ENCODE measurements at regions not wholly inside any gene's neighbourhood (a gene's known extent, or its start where the extent isn't known, plus 50 kb on each side); places are given as distances from the start of the nearest gene placed in this dataset.
"Not testable (repeated sequence)": the region's sequence is repeated elsewhere in the genome, so short reads cannot be mapped to it uniquely, and the experiment has no call there.

DNA sequence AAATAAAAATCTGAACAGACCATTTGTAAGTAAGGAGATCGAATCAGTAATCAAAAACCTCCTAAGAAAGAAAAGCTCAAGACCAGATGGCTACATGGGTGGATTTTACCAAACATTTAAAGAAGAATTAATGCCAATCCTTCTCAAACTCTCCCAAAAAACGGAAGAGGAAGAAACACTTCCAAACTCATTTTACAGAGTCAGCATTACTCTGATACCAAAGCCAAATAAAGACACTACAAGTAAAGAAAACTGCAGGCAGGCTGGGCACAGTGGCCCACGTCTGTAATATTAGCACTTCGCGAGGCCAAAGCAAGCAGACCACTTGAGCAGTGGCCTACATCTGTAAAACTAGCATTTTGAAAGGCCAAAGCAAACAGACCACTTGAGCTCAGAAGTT lies 159.8 kb downstream of the DPY19L2 start:
- no peak for DNase-seq (ENCODE audit: low read depth)

DNA sequence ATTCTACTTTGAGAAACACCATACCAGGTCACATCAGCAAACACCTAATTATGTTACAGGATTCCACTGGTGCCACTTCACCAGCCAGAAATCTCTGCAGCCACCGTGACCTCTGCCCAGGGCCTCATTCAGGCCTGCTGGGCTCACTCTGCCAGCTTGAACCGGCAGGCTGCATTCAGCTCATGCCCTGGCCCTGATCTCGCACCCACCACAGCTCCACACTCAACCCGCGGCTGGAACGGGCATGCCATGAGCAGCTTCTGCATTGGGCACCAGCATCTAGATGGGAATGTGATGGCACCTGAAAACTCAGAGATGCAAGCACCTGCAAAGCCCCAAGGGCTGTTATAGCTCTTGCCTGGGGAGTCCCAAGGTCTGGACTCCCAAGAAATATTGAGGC lies 168.7 kb downstream of the DPY19L2 start:
- no peak for DNase-seq (ENCODE audit: low read depth)

DNA sequence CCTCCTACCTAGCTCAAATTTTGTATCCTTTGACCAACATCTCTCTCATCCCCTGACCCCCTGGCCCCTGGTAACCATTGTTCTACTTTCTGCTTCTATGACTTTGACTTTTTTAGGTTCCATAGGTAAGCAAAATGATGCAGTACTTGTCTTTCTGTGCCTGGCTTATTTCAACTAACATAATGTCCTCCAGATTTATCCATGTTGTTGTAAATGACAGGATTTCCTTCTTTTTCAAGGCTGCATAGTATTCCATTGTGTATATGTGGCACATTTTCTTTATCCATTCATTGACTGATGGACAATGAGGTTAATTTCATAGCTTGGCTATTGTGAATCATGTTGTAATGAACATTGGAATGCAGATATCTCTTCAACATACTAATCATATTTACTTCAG lies 170.1 kb downstream of the DPY19L2 start:
- no peak for DNase-seq (ENCODE audit: low read depth)

DNA sequence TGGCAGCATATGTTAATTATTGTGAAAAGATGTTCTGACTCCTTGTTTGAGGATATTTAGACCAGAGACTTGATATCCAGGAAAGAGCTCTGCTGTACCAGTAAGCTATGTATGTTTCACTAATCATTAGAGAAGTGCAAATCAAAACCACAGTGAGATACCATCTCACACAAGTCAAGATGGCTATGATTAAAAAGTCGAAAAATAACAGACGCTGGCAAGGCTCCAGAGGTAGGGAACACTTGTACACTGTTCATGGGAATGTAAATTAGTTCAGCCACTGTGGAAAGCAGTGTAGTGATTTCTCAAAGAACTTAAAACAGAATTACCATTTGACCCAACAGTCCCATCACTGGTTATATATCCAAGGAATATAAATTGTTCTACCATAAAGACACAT lies 171.6 kb downstream of the DPY19L2 start:
- DNase-seq (ENCODE audit: low read depth): peak; percentile 13

DNA sequence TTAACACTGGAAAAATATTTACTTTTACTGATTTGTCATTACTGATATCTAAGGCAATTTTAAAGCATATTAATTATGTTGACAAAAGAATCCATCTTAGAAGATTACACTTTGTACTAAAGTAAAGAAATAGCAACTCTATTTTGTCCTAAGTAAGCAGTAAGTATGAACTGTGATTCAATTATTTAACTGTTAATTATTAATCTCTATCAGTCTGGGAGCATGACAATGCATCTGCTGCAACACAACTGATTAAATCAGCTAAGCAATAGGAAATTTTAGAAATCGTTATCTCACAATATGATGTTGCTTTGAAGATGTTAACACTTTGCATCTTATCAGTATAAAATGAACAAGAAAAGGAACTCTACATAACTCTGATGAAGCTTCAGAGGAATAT lies 172.3 kb downstream of the DPY19L2 start:
- DNase-seq (ENCODE audit: low read depth): peak; percentile 66

DNA sequence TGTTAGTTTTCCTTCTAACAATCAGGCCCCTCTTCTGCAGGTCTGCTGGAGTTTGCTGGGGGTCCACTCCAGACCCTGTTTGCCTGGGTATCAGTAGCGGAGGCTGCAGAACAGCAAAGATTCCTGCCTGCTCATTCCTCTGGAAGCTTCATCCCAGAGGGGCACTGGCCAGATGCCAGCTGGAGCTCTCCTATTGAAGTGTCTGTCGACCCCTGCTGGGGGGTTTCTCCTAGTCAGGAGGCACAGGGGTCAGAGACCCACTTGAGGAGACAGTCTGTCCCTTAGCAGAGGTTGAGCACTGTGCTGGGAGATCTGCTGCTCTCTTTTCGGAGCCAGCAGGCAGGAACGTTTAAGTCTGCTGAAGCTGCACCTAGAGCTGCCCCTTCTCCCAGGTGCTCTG lies 174.9 kb downstream of the DPY19L2 start:
- DNase-seq (ENCODE audit: low read depth): not testable (repeated sequence)

DNA sequence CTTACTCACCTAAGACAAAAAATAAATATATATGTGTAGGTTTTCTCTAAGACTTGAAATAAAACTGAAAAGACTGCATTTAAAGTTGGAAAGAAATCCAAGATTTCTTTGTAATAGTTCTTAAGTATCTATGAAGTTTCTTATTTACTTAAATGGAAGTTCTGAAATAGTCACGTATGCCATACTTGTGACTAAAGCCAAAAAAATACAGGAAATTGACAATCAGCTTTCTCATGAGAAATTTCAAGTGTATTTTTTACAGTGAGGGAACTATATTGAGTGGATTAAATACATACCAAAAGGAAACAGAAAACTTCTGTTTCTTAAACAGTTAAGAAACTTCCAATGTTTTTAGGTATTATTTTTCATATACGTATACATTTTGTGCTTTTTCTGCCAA lies 188.1 kb downstream of the DPY19L2 start:
- DNase-seq (ENCODE audit: low read depth): no peak

DNA sequence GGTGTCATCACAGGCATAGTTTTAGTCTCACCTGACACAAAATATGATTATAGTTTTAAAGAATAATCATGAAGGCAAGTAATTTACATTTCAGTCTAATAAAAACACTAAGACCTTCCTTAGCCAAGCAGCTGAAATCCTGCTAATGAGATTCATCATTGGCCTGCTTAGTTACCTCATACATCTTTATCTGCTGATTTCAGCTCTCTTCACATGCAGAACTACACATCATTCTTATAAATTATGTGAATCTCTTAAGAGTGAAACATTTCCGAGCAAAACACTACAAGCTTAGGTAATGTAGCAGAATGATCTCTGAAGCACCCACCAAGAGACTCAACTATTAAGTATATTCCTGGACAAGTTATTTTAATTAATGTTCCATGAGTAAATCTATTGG lies 198.1 kb downstream of the DPY19L2 start:
- DNase-seq (ENCODE audit: low read depth): no peak

DNA sequence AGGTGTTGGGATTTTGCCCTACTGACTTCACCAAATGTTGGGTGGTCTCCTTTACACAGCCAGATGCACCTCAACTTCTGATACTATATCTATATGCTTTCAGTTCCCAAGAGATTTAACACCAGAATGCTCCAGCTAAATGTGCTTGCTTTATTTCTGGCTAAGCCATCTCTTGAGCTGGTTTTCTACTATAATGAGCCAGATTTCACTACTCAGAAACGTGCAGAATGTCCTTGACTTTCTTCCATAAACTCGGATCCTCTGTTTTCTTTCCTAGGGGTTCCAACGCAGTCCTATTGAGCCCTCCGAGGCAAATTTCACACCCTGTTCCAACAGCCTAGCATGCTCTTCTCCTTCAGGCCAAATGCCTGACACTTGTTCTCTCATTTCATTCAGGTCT lies 200.3 kb downstream of the DPY19L2 start:
- no peak for DNase-seq (ENCODE audit: low read depth)

DNA sequence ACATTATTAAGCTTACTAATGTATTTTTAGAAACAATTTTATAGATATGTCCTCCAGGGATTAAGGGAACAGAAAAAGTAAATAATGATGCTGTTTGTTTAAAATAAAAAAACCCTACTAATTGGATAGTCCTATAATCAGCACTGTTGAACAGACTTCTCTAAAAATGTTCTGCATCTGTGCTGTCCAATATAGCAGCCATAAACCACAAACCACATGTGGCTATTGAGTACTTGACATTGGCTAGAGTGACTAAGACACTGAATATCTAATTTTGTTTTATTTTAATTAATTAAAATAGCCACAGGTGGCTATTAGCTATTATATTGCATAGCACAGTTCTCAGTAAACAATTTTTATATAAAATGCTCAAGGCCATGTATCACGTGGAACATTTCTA lies 210.4 kb downstream of the DPY19L2 start:
- DNase-seq (ENCODE audit: low read depth): no peak

DNA sequence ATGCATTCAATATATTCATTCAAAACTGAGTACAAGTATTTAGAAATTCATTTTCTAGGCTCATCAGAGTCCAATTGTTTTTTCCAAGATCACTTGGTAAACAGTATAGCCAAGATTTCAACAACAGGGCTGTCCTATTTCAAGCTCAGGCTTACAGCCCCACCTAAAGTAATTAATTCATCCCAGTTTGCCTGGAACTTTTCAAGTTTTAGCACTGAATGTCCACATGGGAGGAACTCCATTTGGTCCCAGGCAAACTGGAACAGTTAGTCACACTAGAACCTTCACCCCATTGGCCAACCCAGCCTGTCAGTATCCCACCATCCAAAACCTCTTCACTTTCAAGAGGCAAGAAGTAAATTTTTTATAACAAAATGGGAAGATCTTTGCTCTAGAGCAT lies 210.9 kb downstream of the DPY19L2 start:
- DNase-seq (ENCODE audit: low read depth): no peak

DNA sequence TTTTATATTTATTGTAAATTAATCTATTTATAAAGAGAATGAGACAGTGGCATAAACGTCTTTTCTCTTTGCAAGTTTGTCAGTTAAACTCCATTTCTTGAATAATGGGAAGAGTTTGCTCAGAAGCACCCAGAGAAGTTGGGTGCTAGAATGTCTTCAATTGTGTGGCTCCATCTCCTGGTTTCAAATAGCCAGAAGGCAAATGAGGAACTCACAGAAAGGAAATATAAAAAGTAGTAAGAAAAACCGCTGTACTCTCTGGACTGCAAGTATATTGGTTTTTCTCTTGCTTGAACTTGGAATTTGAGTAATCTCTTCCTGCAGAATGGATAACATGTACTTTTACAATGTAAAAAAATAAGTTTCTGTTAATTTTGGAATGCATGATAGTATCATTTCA lies 217.5 kb downstream of the DPY19L2 start:
- DNase-seq (ENCODE audit: low read depth): no peak

DNA sequence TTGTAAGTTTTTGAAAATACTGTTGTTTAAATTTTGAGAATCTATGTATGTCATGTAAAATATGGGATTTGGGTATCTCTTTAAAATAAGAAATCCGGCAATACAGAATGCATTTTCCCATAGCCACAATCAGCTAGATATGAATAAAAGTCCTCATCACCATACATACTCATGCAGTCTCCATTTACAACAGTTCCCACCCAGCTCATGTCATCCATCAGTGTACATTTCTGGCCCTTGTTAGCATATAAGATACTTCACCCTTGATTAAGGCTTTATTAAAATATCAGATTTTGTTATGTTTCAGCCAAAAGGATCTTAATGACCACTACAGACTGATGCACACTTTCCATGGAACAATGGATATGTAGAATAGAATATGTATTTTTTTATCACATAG lies 218.0 kb downstream of the DPY19L2 start:
- no peak for DNase-seq (ENCODE audit: low read depth)

DNA sequence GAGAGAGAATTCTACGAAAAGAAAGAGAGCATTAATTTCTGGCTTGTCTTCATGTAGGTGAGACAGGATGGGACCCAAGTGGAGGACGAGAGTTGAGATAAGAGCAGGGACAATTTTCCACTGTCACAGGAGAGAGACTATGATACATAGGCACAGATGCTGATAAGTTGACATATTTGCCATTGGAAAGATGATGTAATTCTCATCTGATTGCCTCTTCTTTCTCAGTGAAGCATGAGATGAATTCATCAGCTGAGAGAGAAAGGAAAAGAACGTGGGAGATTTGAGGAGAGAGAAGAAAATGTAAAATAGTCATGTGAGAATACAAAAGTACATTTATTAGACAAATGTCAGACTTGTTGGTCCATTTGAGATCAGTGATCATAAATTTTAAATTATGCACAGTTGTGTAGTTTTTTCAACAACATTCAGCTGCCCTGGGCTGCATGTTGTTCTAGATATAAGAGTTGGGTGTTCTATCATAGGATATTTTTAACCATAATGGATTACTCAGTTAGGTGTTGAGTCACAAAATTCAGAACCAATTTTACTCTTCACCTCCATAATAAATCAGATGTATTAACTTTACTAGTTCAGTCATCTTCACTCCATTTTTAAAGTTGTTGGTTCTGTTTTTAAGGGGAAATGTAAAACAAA lies 222.9 kb downstream of the DPY19L2 start:
- no peak for DNase-seq (ENCODE audit: low read depth)

DNA sequence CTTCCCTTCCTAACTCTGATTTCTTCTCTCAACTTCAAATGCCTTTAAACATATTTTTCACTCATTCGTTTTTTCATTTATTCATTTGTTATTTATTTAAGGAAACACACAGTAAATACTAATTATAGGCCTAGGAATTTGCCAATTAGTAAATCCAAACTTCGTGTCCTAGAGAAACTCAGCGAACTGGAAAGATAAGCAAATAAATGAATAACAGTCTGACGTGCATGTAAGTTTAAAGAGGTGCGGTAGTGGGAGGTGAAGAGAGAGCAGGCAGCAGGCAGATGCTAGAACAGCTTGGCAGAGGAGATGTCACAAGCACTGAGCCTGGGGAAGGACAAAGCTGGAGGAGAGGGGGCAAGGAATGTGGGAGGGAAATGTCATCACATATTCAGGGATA lies 228.2 kb downstream of the DPY19L2 start:
- DNase-seq (ENCODE audit: low read depth): peak; percentile 54

DNA sequence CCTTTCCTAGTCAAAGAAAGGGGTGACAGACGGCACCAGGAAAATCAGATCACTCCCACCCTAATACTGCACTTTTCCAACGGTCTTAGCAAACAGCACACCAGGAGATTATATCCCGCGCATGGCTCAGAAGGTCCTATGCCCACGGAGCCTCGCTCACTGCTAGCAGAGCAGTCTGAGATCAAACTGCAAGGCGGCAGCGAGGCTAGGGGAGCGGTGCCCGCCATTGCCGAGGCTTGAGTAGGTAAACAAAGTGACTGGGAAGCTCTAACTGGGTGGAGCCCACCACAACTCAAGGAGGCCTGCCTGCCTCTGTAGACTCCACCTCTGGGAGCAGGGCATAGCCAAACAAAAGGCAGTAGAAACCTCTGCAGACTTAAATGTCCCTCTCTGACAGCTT lies 233.9 kb downstream of the DPY19L2 start:
- DNase-seq (ENCODE audit: low read depth): not testable (repeated sequence)

DNA sequence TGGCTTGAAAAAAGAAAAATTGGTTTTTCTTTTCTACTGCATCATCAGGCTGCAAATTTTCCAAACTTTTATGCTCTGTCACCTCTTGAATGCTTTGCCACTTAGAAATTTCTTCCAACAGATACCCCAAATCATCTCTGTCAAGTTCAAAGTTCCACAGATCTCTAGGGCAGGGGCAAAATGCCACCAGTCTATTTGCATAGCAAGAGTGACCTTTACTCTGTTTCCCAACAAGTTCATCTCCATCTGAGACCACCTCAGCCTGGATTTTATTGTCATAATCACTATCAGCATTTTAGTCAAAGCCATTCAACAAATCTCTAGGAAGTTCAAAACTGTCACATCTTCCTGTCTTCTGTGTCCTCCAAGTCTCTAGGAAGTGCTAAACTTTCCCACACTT lies 240.3 kb downstream of the DPY19L2 start:
- not testable (repeated sequence) for DNase-seq (ENCODE audit: low read depth)

DNA sequence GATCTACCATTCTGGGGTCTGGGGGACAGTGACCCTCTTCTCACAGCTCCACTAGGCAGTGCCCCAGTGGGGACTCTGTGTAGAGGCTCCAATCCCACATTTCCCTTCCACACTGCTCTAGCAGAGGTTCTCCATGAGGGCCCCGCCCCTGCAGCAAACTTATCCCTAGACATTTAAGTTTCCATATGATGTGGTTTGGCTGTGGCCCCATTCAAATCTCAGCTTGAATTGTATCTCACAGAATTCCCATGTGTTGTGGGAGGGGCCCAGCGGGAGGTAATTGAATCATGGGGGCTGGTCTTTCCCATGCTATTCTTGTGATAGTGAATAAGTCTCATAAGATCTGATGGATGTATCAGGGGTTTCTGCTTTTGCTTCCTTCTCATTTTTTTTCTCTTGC lies 241.3 kb downstream of the DPY19L2 start:
- DNase-seq (ENCODE audit: low read depth): not testable (repeated sequence)

DNA sequence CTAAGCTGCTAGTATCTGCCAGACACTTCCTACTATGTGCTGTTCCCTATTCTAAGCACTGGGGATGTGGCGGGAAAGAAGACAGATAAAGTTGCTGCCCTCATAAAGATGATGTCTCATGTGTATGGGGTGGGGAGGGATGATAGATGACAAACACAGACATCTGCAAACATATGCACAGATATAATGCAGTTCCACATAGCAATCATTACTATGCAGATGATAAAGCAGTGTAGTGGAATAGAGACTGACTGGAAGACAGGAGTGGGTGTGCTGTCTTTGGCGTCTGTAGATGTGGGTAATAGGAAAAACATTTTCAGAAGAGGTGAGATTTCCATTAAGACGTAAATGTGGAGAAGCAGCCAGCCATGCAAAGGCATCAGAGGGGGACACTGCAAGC lies 243.6 kb downstream of the DPY19L2 start:
- DNase-seq (ENCODE audit: low read depth): no peak

DNA sequence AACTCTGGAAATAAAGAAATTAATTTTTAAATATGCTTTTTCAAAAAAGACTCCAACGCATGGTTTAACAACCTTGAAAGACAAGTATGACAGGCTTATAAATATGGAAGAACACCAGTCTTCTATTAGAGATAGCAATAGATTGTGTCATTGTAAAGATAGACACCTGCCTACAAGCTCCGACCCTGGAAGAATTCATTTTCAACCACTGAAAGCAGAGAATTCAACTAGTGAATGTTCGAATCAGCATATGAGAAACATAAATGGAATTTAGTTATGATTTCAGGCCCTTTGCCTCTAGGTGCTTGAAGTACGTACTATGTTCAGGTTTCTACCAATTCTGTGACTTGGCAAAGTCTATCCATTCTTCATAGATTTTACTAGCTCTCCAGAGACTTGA lies 244.5 kb downstream of the DPY19L2 start:
- no peak for DNase-seq (ENCODE audit: low read depth)

DNA sequence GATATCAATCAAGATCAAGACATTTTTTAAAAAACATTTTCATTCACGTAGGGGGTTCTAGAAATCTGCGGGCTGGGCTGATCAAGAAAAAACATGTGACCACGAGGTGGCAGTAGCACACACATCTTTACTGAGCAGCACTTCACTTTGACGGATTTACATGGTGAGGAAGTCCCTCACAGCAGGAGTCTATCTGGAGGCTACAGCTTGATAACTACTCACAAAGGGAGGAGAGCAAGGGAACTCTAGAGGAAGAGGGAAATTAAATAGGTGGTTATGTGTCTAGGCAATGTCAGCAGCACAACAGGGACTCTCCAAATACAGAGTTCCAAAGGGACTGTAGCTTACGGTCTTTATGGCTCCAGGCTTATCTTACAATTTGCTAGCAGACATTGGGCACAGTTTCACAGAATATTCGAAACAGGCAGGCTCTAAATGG lies 248.1 kb downstream of the DPY19L2 start:
- DNase-seq (ENCODE audit: low read depth): peak; percentile 32

DNA sequence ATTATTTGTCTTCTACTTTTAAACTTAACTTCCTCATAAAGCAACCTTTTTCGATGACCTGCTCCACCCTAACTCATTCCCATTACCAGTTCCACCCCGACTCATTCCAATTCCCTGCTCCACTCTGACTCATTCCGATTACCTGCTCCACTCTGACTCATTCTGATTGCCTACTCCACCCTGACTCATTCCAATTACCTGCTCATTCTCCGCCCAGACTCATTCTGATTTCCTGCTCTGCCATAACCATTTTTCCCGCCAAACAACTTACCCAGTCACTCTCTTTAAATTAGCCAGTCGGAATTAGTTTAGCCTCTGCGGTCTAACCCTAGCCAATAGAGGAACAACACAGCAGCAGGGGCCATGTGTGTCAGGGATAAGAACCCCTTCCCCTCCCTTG lies 249.1 kb downstream of the DPY19L2 start:
- DNase-seq (ENCODE audit: low read depth): peak; percentile 82

DNA sequence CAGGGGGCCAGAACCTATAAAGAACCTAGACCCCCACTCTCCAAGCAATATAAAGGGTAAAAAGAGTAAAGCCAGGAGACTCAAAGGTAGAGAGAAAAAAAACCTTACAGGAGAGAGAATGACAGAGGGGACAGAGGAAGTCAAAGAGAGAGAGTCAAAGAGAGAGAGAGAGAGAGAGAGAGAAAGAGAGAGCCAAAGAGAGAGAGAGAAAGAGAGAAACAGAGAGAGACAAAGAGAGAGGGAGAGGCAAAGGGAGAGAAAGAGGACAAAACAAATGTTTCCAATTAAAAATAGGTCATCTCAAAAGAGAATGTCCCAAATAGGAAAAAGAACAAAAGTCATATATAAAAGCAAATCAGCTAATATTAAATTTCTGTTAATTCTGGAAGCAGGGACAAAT lies 251.5 kb downstream of the DPY19L2 start:
- no peak for DNase-seq (ENCODE audit: low read depth)

DNA sequence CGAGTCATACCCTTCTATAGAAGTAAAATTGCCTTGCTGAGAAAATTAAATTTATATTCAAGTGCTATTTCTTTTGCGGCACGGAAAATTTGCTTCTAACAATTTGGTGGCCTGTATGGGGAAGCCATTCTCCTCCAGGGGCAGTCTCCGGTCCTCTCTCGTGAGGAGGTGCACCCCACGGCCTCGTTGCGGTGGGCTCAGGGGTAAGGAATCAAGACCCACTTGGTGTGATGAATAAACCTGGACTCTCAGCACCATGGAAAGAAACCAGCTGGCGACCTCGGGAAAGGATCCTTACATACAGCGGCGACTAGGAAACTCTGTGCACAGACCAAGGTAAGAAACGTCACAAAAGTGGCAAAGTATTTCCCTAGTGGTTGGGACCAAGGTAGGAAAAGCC lies 252.9 kb downstream of the DPY19L2 start:
- no peak for DNase-seq (ENCODE audit: low read depth)
